IPS-18a (cell line): ENCODE measurements at regions not wholly inside any gene's neighbourhood (a gene's known extent, or its start where the extent isn't known, plus 50 kb on each side); places are given as distances from the start of the nearest gene placed in this dataset.

Source experiments
- H3K27ac ChIP-seq: one replicate; pipeline ENCODE4 v1.5.1; 2013; ENCODE audit warnings: low read length
- H3K27me3 ChIP-seq: one replicate; pipeline ENCODE4 v1.6.1; 2013; ENCODE audit warnings: mild to moderate bottlenecking, low read length; ENCODE audit not compliant: control insufficient read depth, insufficient read depth
- H3K36me3 ChIP-seq: one replicate; pipeline ENCODE4 v1.6.1; 2013; ENCODE audit warnings: low read depth, low read length; ENCODE audit not compliant: control insufficient read depth
- H3K4me1 ChIP-seq: one replicate; pipeline ENCODE4 v1.6.1; 2013; ENCODE audit warnings: low read depth, low read length; ENCODE audit not compliant: control insufficient read depth
- H3K4me3 ChIP-seq: one replicate; pipeline ENCODE4 v1.5.1; 2013; ENCODE audit warnings: low read length
- H3K9ac ChIP-seq: one replicate; pipeline ENCODE4 v1.6.1; 2013; ENCODE audit warnings: mild to moderate bottlenecking, low read length, moderate library complexity
- H3K9me3 ChIP-seq: one replicate; pipeline ENCODE4 v1.6.1; 2013; ENCODE audit warnings: low read depth, low read length; ENCODE audit not compliant: control insufficient read depth

- Histone ChIP-seq H3K27ac (no peak overlapping the region), H3K4me3 (no peak overlapping the region), H3K36me3 (no peaks in the 10 kb centered on the region), H3K27me3 (no peaks in the 10 kb centered on the region), H3K4me1 (peaks cover 8% of the 10 kb centered on the region), H3K9me3 (no peaks in the 10 kb centered on the region), H3K9ac (no peak overlapping the region)
These were observed 1920.4 kb downstream of the MRPL39 start for GRCh38 chr21:23686737-23687523.

- Histone ChIP-seq H3K4me3 (no peak overlapping the region), H3K9ac (no peak overlapping the region), H3K9me3 (no peaks in the 10 kb centered on the region), H3K4me1 (peaks cover 8% of the 10 kb centered on the region), H3K27ac (no peak overlapping the region), H3K36me3 (no peaks in the 10 kb centered on the region), H3K27me3 (no peaks in the 10 kb centered on the region)
These were observed 1922.8 kb downstream of the MRPL39 start for GRCh38 chr21:23684431-23684830.

- Histone ChIP-seq H3K4me1 (no peaks in the 10 kb centered on the region), H3K9me3 (peaks cover 2% of the 10 kb centered on the region), H3K4me3 (no peak overlapping the region), H3K27ac (no peak overlapping the region), H3K9ac (no peak overlapping the region), H3K36me3 (no peaks in the 10 kb centered on the region), H3K27me3 (no peaks in the 10 kb centered on the region)
These were observed 1943.0 kb downstream of the MRPL39 start for GRCh38 chr21:23664193-23664694.

- no peak overlapping the region for H3K9ac ChIP-seq
- no peaks in the 10 kb centered on the region for H3K4me1 ChIP-seq
- H3K36me3 ChIP-seq, result no peaks in the 10 kb centered on the region
- no peak overlapping the region for H3K27ac ChIP-seq
- H3K4me3 ChIP-seq, result no peak overlapping the region
- no peaks in the 10 kb centered on the region for H3K9me3 ChIP-seq
- no peaks in the 10 kb centered on the region for H3K27me3 ChIP-seq
These were observed 1946.7 kb downstream of the MRPL39 start for GRCh38 chr21:23660560-23660959.

GRCh38 chr21:23644768-23645167 is 1962.5 kb downstream of the MRPL39 start:
- no peaks in the 10 kb centered on the region for H3K27me3 ChIP-seq
- no peaks in the 10 kb centered on the region for H3K9me3 ChIP-seq
- H3K4me1 ChIP-seq, result no peaks in the 10 kb centered on the region
- no peak overlapping the region for H3K27ac ChIP-seq
- no peak overlapping the region for H3K9ac ChIP-seq
- no peaks in the 10 kb centered on the region for H3K36me3 ChIP-seq
- no peak overlapping the region for H3K4me3 ChIP-seq

- H3K27me3 ChIP-seq, result no peaks in the 10 kb centered on the region
- no peak overlapping the region for H3K4me3 ChIP-seq
- no peaks in the 10 kb centered on the region for H3K9me3 ChIP-seq
- no peak overlapping the region for H3K27ac ChIP-seq
- no peaks in the 10 kb centered on the region for H3K36me3 ChIP-seq
- no peaks in the 10 kb centered on the region for H3K4me1 ChIP-seq
- no peak overlapping the region for H3K9ac ChIP-seq
These were observed 1967.6 kb downstream of the MRPL39 start for GRCh38 chr21:23639721-23640120.

- Histone ChIP-seq H3K27ac (no peak overlapping the region), H3K36me3 (no peaks in the 10 kb centered on the region), H3K9ac (no peak overlapping the region), H3K4me3 (no peak overlapping the region), H3K4me1 (no peaks in the 10 kb centered on the region), H3K9me3 (no peaks in the 10 kb centered on the region), H3K27me3 (no peaks in the 10 kb centered on the region)
These were observed 1969.1 kb downstream of the MRPL39 start for GRCh38 chr21:23638131-23638695.

- Histone ChIP-seq H3K27ac (no peak overlapping the region), H3K9ac (no peak overlapping the region), H3K4me1 (no peaks in the 10 kb centered on the region), H3K27me3 (no peaks in the 10 kb centered on the region), H3K36me3 (no peaks in the 10 kb centered on the region), H3K9me3 (no peaks in the 10 kb centered on the region), H3K4me3 (no peak overlapping the region)
These were observed 1973.8 kb downstream of the MRPL39 start for GRCh38 chr21:23633447-23633940.

- Histone ChIP-seq H3K9me3 (no peaks in the 10 kb centered on the region), H3K9ac (no peak overlapping the region), H3K36me3 (no peaks in the 10 kb centered on the region), H3K27ac (no peak overlapping the region), H3K4me1 (no peaks in the 10 kb centered on the region), H3K27me3 (no peaks in the 10 kb centered on the region), H3K4me3 (no peak overlapping the region)
These were observed 1983.0 kb downstream of the MRPL39 start for GRCh38 chr21:23624281-23624680.

GRCh38 chr21:23613014-23613413 is 1994.3 kb downstream of the MRPL39 start:
- Histone ChIP-seq H3K9ac (no peak overlapping the region), H3K27me3 (no peaks in the 10 kb centered on the region), H3K9me3 (no peaks in the 10 kb centered on the region), H3K36me3 (no peaks in the 10 kb centered on the region), H3K4me3 (no peak overlapping the region), H3K27ac (no peak overlapping the region), H3K4me1 (no peaks in the 10 kb centered on the region)

- Histone ChIP-seq H3K9me3 (peaks cover 3% of the 10 kb centered on the region), H3K36me3 (no peaks in the 10 kb centered on the region), H3K4me1 (no peaks in the 10 kb centered on the region), H3K9ac (no peak overlapping the region), H3K27ac (no peak overlapping the region), H3K4me3 (no peak overlapping the region), H3K27me3 (no peaks in the 10 kb centered on the region)
These were observed 1995.1 kb downstream of the MRPL39 start for GRCh38 chr21:23612210-23612609.
